WI38 (cell line): ENCODE measurements at regions not wholly inside any gene's neighbourhood (a gene's known extent, or its start where the extent isn't known, plus 50 kb on each side); places are given as distances from the start of the nearest gene placed in this dataset.

Experiments used
- H3K4me3 ChIP-seq: 2 replicates; pipeline ENCODE4 v1.5.1; 2011; ENCODE audit warnings: low read depth, mild to moderate bottlenecking, control low read depth, low read length
- TF ChIP-seq, protein P1 (sequence below): IDR thresholded peaks from 2 replicates; pipeline ENCODE4 v1.5.1; 2012; ENCODE audit warnings: low read depth, mild to moderate bottlenecking, control low read depth, low read length

DNA sequence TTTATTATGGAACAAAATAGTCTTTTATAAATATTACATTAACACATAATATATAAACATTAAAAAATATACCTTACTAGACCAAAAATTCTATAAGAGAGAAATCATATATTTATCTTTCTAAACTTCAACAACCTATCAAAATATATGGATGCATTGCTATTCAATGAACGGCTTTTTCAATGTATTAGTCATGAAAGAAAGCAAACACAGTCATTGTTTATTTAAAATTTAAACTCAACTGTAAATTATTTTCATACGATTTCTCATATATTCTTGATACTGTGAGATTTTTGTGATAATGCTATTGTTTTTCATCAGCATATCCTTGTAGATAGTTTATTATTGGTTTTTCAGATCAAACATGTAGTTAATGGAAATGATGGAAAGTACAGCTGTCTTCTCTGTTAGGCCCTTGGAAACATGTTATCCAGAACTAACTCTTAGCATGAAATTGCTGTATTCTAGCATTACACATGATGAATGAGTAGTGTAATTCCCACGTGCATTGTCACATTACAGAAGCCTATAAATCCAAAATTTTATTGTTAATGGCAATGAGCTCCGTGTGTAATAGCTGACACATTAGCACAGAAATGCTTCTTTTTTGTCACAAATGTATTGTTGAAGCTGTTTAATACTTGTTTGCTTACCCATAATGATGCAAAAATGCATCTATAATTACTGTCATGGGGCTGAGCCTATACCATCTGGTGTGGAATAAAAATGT lies 1639.9 kb downstream of the SLITRK5 start:
- no peak overlapping the region for H3K4me3 ChIP-seq
- TF ChIP-seq, protein P1, sequence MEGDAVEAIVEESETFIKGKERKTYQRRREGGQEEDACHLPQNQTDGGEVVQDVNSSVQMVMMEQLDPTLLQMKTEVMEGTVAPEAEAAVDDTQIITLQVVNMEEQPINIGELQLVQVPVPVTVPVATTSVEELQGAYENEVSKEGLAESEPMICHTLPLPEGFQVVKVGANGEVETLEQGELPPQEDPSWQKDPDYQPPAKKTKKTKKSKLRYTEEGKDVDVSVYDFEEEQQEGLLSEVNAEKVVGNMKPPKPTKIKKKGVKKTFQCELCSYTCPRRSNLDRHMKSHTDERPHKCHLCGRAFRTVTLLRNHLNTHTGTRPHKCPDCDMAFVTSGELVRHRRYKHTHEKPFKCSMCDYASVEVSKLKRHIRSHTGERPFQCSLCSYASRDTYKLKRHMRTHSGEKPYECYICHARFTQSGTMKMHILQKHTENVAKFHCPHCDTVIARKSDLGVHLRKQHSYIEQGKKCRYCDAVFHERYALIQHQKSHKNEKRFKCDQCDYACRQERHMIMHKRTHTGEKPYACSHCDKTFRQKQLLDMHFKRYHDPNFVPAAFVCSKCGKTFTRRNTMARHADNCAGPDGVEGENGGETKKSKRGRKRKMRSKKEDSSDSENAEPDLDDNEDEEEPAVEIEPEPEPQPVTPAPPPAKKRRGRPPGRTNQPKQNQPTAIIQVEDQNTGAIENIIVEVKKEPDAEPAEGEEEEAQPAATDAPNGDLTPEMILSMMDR, result no peak

DNA sequence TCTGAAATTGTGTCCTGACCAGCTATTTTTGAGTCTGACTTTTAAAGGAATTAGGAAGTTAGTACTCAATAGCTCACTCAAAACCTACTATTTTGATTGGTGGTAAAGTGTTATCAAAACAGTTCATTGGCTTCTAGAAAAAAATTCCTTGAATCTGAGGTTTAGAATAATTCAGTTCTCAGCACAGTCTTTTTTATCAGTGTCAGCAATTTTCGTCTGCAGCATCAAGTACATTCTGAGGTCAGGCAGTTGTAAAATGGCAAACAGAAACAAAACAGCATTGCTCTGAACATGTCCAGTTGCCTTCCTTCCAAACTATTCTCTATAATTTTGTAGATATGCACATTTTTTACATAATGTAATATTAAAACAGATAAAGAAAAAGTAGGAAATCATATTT lies 1644.1 kb downstream of the SLITRK5 start:
- TF ChIP-seq, protein P1, result no peak
- no peak overlapping the region for H3K4me3 ChIP-seq

DNA sequence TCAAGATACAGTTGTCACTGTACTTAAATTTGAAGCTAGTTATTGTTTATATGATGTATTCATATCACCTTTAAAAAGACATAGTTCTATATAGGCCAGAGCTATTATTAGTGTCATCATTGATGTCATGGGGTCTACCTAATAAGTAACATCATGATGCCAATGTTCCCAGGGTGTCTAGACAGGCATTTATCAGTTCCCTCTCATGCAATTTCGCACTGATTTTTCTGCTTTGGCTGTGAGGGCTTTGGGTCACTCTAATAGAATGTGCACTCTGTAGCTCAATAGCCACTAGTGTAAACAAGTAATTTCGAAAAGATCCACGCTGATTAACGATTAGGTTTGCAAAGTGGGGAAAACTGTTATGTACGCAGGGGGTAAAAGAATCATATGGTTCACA lies 1651.3 kb downstream of the SLITRK5 start:
- TF ChIP-seq, protein P1, result no peak
- H3K4me3 ChIP-seq, result no peak overlapping the region

DNA sequence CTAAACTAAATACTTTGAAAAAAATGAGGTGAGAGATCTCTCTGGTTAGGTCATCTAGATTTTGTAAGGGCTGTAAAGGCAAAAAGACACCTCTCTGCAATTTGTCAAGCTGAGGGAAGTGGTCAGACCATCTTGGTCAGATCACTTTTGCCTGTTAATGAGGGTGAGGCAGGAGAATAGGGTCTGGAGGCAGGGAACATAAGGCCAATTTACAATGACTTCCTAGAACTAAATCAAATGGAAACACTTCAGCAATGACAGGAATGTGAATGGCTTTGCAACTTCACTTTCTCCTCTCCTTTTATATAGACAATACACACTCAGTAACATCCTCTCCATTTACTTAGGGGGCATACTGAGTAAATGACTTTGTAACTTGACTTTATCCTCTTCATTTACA lies 1653.4 kb downstream of the SLITRK5 start:
- no peak overlapping the region for H3K4me3 ChIP-seq
- TF ChIP-seq, protein P1, result no peak

DNA sequence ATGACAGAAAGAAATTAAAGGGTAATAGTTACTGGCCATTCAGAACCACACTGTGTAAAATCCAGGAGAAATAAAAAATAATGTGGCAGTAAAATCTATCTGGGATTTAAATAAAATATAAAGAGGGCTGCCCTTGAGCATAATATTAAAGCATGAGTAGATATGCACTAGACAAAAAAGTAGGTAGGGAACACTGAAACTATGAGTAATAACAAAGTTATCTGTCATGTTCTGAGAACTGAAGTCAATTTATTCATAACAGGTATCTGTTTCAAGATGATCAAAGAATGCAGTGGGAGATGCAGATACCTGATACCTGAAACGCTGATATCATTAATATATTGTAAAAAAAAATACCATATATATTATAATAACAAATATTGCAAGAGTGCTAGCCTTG lies 1672.0 kb downstream of the SLITRK5 start:
- no peak overlapping the region for H3K4me3 ChIP-seq
- TF ChIP-seq, protein P1, result no peak

DNA sequence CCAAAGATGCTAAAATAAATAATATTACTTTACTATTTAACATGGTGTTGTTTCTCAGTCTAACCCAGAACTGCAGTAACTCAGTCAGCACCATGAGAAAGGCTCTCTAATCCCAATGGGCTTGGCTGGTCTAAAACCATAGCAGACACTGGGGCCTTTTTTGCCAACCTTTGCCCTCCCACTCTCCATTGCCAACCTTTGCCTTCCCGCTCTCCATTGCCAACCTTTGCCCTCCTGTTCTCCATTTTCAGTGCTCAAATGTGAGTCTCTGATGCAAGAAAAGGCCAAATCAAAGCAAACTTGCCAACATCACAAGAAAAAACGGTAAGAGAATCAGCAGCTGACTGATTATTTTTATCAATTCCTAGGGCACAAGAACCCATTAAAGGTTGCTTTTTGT lies 1681.2 kb downstream of the SLITRK5 start:
- TF ChIP-seq, protein P1, result no peak
- no peak overlapping the region for H3K4me3 ChIP-seq

DNA sequence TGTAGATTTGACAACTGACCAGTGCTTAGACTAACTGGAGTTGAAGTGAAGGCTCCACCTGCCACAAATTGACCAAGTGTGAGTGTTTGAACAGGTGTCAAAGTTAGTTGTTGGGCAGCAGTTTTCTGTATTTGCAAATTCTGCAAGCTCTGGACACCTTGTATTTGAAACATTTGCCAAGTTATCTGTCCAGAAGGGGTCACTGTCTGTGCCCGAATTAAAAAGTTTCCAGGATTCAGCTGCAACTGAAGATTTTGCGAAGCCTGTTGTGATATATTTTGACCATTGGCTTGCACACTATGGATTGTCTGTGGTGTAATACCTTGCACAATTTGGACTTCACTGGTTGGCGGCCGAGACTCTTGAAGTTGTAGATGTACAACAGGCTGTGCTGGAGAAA lies 1690.7 kb downstream of the SLITRK5 start:
- H3K4me3 ChIP-seq, result no peak overlapping the region
- TF ChIP-seq, protein P1, result no peak
